Hepatocyte (in vitro differentiated cells): ENCODE measurements at regions not wholly inside any gene's neighbourhood (a gene's known extent, or its start where the extent isn't known, plus 50 kb on each side); places are given as distances from the start of the nearest gene placed in this dataset.

Source experiments
- CTCF ChIP-seq: fragments of 200-600 bp; sonication (generic); IDR thresholded peaks from 2 replicates; pipeline ENCODE4 v1.5.1; 2016; ENCODE audit warnings: antibody characterized with exemption, mild to moderate bottlenecking; ENCODE audit not compliant: poor library complexity
- EZH2phosphoT487 ChIP-seq: fragments of 200-600 bp; sonication (generic); IDR thresholded peaks from one replicate; pipeline ENCODE4 v1.6.1; 2018; ENCODE audit warnings: antibody characterized with exemption, mild to moderate bottlenecking, low read depth, moderate library complexity; ENCODE audit not compliant: unreplicated experiment, severe bottlenecking

GRCh38 chr19:29017788-29018187 is 195.2 kb downstream of the UQCRFS1 start:
- no peak for TF ChIP-seq CTCF
- TF ChIP-seq EZH2phosphoT487, result no peak
